HG02870 (cell line): ENCODE measurements at regions not wholly inside any gene's neighbourhood (a gene's known extent, or its start where the extent isn't known, plus 50 kb on each side); places are given as distances from the start of the nearest gene placed in this dataset.

Experiments used
- ATAC-seq: cut with Tn5 transposase; IDR thresholded peaks from one replicate; pipeline ENCODE4 v1.9.1; 2021; ENCODE audit warnings: mild to moderate bottlenecking, moderate library complexity; ENCODE audit not compliant: unreplicated experiment

DNA sequence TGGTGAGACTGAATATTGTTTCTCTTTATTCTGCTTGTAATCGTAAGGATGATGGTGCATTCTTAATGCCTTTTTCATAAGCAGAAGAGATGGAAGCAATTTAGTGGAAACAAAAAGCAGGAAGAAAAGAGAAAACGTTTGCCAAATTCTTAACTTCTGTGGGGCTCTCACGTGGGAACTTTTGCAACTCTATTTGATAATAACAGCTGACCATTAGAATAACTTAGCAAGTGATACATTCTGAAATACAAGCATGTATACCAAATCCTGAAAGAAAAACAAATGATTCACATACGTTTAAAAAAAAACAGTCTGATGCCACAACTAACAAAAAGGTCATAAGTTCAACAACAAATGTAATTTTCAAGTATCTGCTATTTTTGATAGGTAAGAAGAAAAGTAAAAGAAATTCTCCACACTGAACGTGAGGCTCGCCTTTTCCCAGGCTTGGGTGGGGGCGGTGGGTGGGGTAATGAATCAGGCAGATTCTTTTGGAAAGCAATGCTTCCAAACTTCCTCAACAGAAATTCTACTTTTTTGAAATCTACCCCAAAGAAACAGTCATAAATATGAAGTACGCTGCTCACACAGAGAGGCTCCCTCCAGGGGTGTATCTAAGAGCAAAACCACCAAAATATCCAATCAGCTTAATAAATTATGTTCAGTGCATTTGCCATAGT lies 446.2 kb upstream of the MGMT start:
- ATAC-seq: no peak

DNA sequence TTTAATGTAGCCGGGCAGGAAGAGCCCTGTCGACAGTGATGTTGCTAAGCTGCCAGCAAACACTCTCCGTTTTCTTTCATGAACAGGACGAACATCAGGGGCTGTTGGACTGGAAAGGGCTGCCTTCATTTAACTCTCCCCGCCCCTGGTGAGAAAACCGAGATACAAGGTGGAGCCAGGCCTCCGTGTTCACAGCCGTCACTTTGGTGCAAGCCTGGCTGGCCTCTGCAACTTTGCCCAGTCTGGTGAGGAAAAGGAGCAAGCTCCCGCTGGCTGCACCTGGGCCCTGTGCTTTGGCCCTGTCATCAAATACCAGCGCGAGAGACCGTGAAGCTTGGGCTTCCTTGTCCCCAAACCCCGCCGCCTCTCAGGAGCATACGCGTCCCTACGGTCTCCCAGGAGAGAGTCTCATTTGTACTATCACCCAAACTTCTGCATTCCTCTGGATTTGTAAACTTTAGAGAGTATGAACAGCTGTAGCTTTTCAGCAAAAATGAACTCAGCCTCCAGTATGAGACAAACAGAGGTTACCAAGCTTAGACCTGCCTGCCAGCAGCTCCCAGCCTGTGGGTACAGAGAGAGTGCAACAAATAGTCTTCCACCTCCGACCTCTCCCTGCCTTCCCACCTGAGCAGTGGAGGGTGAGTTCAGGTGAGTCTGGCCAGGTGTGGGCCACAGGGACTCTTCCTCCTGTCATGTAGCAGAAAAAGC lies 445.3 kb upstream of the MGMT start:
- no peak for ATAC-seq

DNA sequence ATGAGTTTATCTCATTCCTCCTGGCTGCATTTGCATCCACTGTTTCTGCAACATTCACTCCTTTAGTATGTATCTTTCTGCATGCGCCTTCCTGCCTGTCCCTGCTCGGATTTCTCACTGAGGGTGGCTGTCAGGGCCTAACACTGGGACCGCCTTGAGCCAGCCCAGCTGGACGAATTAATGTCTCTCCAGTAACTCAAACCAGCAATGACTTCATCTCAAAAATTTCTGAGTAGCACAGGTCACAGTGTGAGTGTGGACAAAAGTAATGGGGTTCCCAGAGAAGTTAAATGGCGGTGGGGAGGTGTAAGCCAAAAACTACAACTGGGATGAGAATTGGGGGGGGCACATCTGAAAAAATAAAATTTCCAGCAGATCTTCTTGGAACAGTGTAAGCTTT lies 444.0 kb upstream of the MGMT start:
- no peak for ATAC-seq

DNA sequence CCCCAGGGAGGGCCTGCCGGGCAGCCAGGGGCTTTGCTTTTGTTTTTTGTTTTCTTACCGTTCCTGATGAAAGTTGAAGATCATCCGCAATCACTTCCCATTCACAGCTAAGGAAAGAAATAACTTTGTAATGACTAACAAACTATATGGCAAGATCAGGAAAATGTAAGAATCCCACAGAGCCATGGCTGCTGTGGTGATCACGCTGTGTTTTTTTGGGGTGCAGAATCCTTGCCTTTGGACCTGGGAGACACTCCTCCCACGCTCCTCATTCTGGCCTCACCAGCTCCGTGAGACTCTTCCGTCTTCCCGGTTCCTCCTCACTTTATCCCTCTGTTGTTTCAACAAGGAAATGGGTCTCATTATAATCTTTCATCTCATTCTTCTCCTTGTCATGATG lies 443.0 kb upstream of the MGMT start:
- ATAC-seq: no peak

DNA sequence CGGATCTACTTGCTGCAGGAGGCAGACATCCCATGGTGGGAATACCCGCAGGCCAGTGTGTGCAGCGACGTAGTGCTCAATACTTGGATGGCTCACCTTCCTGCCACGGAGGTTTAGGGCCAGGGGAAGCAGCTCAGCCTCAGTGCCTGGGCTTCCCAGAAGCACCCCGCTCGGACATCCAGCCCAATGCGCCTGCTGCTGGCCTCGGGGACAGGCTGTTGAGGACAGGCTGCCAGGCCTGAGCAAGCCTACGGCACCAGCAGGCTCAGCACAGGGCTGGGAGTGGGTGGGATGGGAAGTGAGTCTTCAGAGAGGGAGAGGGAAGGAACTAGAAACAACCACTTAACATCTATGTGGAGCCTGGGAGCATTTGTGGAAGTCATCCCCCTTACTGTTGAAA lies 441.3 kb upstream of the MGMT start:
- no peak for ATAC-seq

DNA sequence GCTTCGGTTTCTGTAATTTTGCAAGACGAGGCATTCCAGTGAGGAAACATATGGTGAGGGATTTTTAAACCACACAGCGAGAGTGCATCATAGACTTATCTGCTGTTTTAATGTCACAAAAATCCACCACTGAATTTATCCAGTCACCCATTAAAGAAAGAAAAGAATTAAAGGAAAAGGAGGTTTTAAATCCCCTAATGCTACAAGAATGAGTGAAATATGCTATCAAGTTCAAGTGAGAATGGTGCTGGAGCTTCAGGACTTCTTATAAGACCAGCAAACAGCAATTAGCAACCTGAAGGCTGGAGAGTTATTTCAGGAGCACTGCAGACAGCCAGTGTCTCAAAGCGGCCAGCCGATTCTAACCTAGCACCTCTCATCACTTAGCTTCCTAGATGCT lies 439.1 kb upstream of the MGMT start:
- no peak for ATAC-seq

DNA sequence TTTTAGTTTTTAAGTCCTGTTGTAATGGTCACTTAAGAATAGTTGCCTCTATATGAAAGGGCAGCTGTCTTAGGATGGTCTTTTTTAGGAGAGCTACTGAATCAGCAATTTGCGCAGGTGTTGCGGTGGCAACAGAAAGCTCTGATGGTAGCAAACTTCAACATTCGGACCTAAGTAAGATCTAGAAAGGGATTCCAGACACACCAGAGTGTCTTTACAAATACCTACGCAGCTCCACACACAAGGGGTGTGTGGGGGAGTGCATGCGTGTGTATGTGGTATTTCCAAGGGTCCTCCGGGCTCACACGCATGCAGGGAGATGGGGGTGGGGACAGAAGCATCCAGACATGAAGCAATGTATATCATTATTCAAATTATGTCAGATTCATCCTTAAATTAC lies 438.6 kb upstream of the MGMT start:
- no peak for ATAC-seq

DNA sequence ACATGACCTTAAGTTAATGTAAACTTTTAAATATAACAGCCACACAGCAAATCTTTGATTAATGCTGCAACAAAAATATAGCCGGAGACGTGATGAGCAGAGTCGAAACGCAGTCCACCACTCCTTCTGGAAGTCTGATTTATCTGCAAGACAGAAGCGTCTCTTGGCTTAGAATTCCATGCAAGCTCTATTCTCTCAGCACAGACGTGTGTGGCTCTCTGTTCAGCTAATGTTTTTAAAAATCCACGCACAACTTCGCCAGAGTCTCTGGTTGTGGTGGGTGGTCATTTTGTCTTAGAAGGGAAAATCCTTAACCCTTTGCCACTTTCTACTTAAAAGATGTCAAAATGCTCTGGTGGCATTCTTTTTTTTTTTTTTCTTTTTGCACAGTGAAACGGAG lies 438.0 kb upstream of the MGMT start:
- ATAC-seq: no peak

DNA sequence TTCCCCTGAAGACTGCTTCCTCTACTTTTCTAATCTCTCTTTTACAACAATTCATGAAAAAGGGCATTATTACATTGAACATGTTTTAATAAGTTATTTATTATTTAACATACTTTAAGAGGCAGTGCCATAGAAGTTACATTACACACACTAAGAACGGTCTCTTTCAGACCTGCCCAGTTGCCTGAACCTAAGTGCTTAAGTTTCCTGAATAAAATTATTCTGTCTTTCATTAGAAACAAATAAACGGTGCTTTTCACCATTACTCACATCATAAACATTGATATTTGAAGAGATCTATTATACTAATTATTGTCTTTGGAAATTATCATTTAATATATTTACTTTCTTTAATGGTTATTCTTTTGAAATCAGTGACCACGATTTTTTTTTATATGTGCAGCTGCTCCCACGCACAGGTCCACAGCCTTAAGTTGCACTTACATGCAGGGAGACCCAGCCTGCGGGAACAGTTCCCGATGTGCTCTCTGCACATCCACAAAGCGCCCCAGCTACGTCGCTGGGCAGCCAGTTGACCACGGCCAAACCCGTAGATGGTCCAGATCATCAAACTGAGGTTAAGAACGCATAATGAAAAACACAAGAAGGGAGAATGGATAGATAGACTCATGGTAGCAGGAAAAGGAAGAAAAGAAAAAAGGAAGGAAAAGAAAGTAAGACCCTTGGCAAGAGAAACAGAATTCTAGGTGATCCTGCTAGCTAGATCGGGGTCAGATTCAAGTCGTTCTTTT lies 437.0 kb upstream of the MGMT start:
- no peak for ATAC-seq

DNA sequence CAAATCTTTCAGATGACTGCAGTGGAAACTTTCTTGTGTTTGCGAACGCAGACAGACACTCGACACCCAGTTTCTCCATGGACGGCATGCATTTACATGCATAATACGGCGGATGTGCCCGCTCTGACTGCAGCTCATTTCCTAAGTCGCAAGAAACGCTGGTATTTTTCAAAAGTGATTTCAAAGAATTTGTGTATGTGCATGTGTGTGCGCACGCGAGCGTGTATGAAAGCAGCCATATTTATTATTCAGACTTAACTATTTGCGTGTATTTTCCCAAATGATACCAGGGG lies 436.5 kb upstream of the MGMT start:
- ATAC-seq: no peak

DNA sequence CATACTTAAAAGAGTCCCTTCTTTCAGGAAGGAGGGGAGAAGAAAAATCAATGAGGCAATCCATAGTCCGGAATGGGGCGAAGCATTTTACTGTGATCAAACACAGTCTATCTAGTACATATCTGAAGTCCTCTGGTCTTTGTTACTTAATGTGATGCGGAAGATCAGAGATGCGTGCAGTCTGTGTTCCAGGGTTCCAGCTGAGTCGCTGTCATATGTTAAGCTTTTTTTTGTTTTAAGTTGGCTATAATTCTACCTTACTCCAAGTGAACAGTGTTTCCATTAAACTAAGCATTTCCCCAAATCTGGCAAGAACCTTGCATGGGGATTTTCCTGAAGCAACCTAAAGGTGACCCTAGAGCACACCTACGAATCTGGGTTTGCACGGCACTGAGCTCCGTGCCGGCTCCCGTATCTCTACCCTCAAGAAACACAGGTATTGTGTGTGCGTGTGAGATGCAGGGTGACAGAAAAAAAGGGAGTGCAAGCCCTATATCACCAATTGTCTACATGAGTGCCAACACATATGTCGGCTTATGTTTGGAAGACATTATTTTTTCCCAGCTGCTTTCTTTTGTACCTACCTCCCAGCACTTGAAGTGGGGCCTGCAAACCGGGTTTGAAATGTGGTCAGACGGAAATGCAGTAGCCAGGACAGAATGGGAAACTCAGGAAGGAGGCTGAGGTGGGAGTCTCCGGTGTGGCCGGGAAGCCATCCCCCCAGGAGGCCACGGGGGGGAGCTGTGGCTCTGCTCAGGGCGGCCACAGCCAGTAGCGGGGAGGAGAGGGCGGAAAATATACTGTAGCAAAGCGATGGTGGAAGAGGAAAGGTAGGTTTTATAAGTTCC lies 435.8 kb upstream of the MGMT start:
- no peak for ATAC-seq

DNA sequence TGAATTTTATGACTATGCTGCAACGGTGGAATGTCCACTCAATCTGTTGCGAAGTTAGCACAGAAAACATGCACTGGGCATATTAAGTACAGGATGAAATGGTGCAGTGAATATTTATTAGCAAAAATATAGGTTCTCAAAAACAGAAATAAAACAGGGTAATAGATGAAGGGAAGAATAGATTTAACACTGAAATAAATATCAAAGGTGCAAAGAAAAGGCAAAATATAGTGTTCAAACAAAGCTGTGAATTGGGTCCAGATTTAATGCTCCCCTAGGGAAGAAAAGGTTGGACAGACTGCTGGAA lies 435.2 kb upstream of the MGMT start:
- ATAC-seq: no peak

DNA sequence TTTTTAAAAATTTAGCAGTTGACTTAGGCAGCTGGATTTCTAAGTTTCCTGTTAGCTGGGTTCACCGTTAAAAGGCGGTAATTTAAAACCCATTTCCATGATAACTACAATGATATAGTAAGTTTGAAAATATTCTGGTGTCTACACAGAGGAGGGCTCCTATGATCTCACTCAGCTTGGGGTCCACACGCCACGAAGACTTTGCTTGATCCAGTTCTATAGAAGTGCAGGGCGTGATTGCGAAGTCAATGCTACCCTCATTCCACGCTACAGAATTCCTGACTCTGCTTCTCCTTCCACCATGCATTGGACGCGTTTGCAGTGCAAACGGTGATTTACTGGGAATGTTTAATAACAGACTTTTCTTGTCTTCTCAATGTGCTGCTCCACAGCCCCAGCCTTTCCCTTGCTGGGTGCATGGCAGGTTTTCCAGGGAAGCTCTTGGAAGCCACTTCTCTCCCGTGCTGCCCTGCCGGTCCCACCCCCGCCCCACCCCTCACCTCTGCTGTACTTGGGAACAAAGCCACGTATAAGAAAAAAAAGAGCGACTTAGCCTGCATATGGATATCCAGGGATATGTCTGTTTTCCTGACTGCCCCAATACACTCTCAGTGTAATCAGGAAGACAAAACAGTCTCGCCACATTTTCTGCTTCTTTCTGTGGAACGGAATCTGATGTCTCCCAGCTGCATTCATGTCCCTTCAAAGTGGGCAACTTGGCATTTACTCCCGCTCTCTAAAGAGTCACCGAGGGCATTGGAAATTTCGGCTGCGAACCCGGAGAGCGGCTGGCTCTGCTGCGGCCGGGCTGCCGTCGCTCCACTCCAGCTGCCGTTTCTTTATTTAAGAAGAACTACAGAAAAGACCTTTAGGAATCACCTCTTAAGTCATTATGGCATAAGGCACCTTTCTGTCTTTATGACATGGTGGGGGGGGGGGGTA lies 434.4 kb upstream of the MGMT start:
- ATAC-seq: no peak

DNA sequence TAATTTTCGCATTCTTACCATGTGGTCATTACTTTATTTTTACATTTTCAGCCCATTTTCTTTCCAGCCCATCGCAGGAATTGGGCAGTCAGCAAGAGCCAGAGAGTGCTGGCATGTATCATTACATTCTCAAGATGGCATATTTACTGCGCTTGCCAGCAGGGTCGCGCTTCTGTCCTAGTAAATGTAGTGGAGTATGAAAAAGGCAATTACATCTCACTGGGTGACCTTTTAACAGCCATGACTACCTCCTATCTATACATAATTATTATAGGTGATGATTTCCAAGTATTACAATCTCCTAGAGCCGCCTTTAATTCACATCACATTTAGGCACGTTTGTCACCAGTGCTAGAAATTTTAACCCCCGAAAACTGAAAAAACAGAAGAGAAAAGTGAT lies 433.7 kb upstream of the MGMT start:
- ATAC-seq: no peak

DNA sequence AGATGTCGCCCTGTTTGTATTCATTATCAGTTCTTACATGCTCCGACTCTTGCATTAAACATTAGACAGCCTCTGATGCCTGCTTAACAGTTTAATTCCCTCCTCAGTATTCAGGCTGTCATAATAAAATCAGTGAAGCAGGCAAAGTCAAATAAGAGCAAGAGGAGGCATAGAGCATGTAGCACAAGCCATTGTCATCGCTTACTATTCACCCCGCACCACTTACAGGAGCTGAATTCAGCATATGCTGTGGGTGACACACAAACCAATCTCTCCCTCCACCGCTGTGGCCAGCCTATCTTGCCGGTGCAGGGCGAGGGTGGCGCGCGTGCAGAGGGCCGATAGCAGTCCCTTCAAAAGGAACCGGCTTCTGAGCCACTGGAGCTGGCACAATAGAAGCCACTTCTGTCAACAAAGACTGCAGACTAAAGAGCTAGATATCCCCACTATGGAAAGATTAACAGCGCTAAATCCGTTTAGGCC lies 433.2 kb upstream of the MGMT start:
- ATAC-seq: no peak

DNA sequence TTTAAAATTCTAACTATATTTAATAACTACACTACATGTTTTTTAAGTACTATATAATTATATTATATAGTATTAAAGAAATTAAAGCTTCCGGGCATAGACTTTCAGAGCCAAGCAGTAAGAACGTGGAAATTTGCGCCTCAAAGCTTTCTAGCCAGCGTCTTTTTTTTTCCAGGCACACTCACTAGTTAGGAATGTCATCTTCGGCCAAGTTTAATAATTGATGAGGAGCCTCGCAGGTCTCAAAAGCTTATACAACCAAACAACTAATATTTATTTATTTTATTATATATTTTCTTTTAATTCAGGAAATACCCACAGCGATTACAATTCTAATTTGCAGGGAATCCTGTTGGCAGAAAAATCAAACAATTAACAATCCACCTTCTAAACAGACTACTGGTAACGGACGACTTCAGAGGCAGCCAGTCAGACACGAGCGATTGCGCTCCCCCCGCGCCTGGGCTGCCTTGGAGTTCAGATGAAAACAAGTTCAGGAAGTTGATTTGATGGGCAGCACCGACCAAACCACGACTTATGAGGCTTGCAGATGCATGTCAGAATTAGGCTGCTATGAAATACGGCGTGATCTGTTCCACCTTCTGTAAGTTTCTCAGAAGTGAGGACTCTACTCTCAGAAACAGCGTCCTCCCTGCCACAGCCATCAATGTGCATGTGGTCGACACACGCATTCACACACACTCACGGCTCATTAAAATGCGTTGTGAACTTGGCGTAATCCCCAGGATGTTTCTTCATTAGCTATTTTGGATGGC lies 431.8 kb upstream of the MGMT start:
- ATAC-seq: no peak

DNA sequence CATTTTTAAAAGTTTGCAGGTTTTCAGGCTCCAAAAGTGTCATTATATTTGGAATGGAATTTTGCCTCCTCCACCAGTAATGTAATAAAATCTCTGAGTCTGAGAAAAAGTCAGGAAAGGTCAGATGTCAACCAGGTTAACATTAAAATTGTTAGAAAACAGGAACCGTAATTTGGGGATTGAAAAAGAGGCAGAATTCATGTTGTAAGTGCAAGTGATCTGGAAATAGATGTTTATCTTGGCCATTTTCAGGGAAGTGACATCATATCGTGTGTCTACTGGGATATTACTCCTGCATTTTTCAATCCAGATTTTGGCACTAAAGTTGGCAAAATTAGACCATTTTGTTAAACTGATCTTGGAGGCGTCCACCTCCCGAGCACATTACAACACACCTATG lies 428.5 kb upstream of the MGMT start:
- no peak for ATAC-seq

DNA sequence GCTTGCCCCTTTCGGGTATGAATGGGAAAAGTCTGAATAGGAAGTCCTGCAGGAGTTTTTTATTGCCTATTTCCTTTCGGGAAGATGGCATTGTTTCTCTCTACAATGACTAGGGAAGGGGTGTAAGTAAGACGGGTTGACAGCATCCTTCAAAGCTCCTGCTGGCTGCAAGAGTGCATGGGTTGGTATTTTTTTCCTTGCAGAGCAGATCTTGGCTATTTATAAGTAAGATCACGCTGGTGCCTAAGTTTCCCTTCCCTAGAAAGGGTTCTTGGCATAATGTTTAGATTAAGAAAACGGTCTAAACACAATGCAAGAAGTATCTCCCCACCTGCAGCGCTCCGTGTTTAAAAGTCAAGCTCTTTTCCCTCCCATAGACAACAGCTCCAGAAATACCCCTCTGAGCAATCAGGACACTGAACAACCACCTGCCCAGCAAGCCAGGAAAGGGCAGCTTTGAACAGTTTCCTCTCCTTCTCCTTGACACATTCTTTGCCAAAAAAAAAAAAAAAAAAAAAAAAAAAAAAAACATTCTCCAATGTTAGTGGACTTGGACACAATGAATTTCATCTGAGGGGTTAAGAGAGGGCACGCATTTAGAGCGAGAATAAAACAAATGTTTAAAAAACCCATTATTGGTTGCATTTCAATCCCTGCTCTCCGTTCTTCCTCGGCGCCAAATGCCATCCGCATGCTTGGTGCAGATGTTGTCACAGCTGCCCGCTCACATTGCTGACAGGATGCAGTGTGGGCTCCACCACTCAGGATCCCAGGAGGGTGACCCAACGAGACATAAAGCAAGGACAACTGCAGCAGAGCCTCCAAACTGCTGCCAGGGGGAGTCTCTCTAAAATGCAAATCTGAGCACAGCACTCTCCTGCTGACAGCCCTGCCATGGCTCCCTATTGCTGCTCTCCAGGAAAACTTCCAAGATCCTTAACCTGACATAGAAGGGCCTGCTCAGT lies 427.4 kb upstream of the MGMT start:
- ATAC-seq: no peak

DNA sequence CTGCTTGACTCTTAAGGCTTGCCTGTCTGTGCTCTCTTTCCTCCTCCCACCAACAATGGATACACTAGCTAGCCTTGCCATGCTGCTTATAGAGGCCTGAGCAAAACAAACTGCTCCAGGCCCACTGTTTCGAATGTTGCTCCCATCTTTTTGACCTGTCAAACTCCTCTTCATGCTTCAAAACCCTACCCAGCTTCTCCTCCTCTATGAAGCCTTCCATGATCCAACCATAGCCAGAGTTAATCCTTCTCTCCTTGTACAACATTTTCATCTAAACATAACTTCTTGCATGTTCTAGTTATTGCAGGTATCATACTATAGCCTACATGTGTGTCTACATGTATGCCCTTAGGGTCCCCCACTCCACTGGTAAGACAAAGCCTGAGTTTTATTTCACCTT lies 426.7 kb upstream of the MGMT start:
- ATAC-seq: no peak
